Endothelial cell of umbilical vein (primary cell): ENCODE measurements at regions not wholly inside any gene's neighbourhood (a gene's known extent, or its start where the extent isn't known, plus 50 kb on each side); places are given as distances from the start of the nearest gene placed in this dataset.

Experiments used
- BruUV-seq: library from RNA; stranded (reverse); fragments of 400-500 nt; replicated peaks from 2 replicates; lab custom pipeline; 2021; lab: Mats Ljungman, UMichigan
- CTCF ChIA-PET: fragments of 300-600, 350-600 bp; sonication (Branson Sonifier 250); formaldehyde crosslinking; loops from one replicate; lab custom pipeline; 2021; ENCODE audit warnings: antibody characterized with exemption, inconsistent platforms; lab: Charles Lee
- POLR2A ChIA-PET: fragments of 300-600, 350-600 bp; sonication (Branson Sonifier 250); formaldehyde crosslinking; loops from one replicate; lab custom pipeline; 2021; ENCODE audit warnings: antibody characterized with exemption, inconsistent platforms; lab: Charles Lee
- DNase-seq: peaks from one replicate; pipeline ENCODE4 v3.0.0-alpha.2; 2011; ENCODE audit warnings: low read depth, low spot score
- FAIRE-seq: peaks from 2 replicates; lab custom pipeline; 2011; peaks lifted over from hg19 to GRCh38; lab: Jason Lieb, UNC
- H2AFZ ChIP-seq: 2 replicates; pipeline ENCODE4 v1.6.0; 2012; ENCODE audit warnings: low read depth, low read length, control low read depth, inconsistent platforms
- H3K27ac ChIP-seq: 2 replicates; pipeline ENCODE4 v1.5.1; 2011; ENCODE audit warnings: low read depth, mild to moderate bottlenecking, control low read depth, low read length, moderate library complexity; ENCODE audit not compliant: insufficient read depth
- H3K27me3 ChIP-seq, 2 experiments: 2 replicates each; pipeline versions ENCODE4 v1.6.0 to v1.6.1; 2011; ENCODE audit warnings: low read length in 2 of 2, mixed read lengths in 1 of 2; ENCODE audit not compliant: control insufficient read depth in 2 of 2, insufficient read depth in 2 of 2
- H3K36me3 ChIP-seq, 2 experiments: 2 replicates in 1 of 2; 3 replicates in 1 of 2; pipeline ENCODE4 v1.5.1; 2011; ENCODE audit warnings: low read length in 2 of 2, mild to moderate bottlenecking in 1 of 2, moderate library complexity in 1 of 2; ENCODE audit not compliant: control insufficient read depth in 2 of 2, insufficient read depth in 2 of 2; ENCODE audit errors: extremely low read depth in 1 of 2
- H3K4me1 ChIP-seq: 3 replicates; pipeline ENCODE4 v1.5.1; 2011; ENCODE audit warnings: mild to moderate bottlenecking, low read length; ENCODE audit not compliant: control insufficient read depth, insufficient read depth; ENCODE audit errors: extremely low read depth
- H3K4me2 ChIP-seq: 2 replicates; pipeline ENCODE4 v1.6.1; 2011; ENCODE audit warnings: low read length, control low read depth, mixed read lengths; ENCODE audit not compliant: insufficient read depth
- H3K4me3 ChIP-seq, 3 experiments: fragments of 200-600 bp in 1 of 3; sonication (generic), shearing (Covaris generic) in 1 of 3; replicated peaks in 1 of 3; 2 replicates each; pipeline ENCODE4 v1.5.1; 2011 to 2016; ENCODE audit warnings: control low read depth in 3 of 3, low read length in 3 of 3, mild to moderate bottlenecking in 2 of 3, inconsistent platforms in 1 of 3, low read depth in 1 of 3, moderate library complexity in 1 of 3; ENCODE audit not compliant: insufficient read depth in 1 of 3
- H3K79me2 ChIP-seq: 2 replicates; pipeline ENCODE4 v1.6.0; 2012; ENCODE audit warnings: low read length, inconsistent platforms; ENCODE audit not compliant: control insufficient read depth, insufficient read depth
- H3K9ac ChIP-seq: replicated peaks from 2 replicates; pipeline ENCODE3; 2011; ENCODE audit warnings: low read length, control low read depth; ENCODE audit not compliant: insufficient read depth; ENCODE audit errors: extremely low read depth
- H3K9me1 ChIP-seq: replicated peaks from 3 replicates; pipeline ENCODE4 v1.6.0; 2011; ENCODE audit warnings: mild to moderate bottlenecking, low read length; ENCODE audit not compliant: control insufficient read depth, insufficient read depth; ENCODE audit errors: extremely low read depth
- H3K9me3 ChIP-seq: replicated peaks from 2 replicates; pipeline ENCODE4 v1.5.1; 2012; ENCODE audit warnings: low read length, inconsistent platforms; ENCODE audit not compliant: control insufficient read depth, insufficient read depth
- H4K20me1 ChIP-seq: replicated peaks from 2 replicates; pipeline ENCODE3; 2011; ENCODE audit warnings: mild to moderate bottlenecking, low read length; ENCODE audit not compliant: control insufficient read depth, insufficient read depth; ENCODE audit errors: extremely low read depth
- EZH2 ChIP-seq: IDR thresholded peaks from 2 replicates; pipeline ENCODE4 v1.6.1; 2012; ENCODE audit warnings: borderline replicate concordance, low read depth, mild to moderate bottlenecking, moderate library complexity, low read length, inconsistent platforms; ENCODE audit not compliant: severe bottlenecking
- FOS ChIP-seq: IDR thresholded peaks from 2 replicates; pipeline ENCODE4 v1.6.1; 2011; ENCODE audit warnings: mild to moderate bottlenecking, low read length, moderate library complexity, borderline replicate concordance; ENCODE audit not compliant: insufficient read depth
- GATA2 ChIP-seq: IDR thresholded peaks from 2 replicates; pipeline ENCODE4 v1.7.0; 2011; ENCODE audit warnings: low read depth, mild to moderate bottlenecking, moderate library complexity, mixed read lengths, low read length; ENCODE audit not compliant: insufficient read length, insufficient read depth
- JUN ChIP-seq: IDR thresholded peaks from 2 replicates; pipeline ENCODE4 v1.6.1; 2011; ENCODE audit warnings: borderline replicate concordance, low read depth; ENCODE audit not compliant: insufficient read length, insufficient read depth
- MYC ChIP-seq: IDR thresholded peaks from one replicate; pipeline ENCODE4 v1.6.1; 2011; ENCODE audit warnings: mild to moderate bottlenecking, low read depth, low read length
- POLR2A ChIP-seq: IDR thresholded peaks from 2 replicates; pipeline ENCODE4 v1.6.1; 2012; ENCODE audit warnings: low read depth, mild to moderate bottlenecking, control low read depth, low read length
- POLR2AphosphoS5 ChIP-seq: IDR thresholded peaks from 2 replicates; pipeline ENCODE4 v1.6.1; 2012; ENCODE audit warnings: low read depth, mild to moderate bottlenecking, control low read depth, low read length, moderate library complexity; ENCODE audit not compliant: insufficient read depth
- dilution Hi-C: fragments of 300-500 bp; cut with MboI; formaldehyde crosslinking; loops from one replicate; pipeline ENCODE4 v1.15.0; 2019; ENCODE audit warnings: low sequenced_read_pairs; ENCODE audit not compliant: extremely low pct_ligation_motif_present
- intact Hi-C: fragments of 100-400 bp; cut with micrococcal nuclease; formaldehyde crosslinking; loops from one replicate; pipeline ENCODE4 v1.10.0; 2022
- TF ChIP-seq, protein P1 (sequence below): IDR thresholded peaks from 2 replicates; pipeline ENCODE4 v1.6.1; 2011; ENCODE audit not compliant: insufficient read depth, insufficient read length
- TF ChIP-seq, protein P2 (sequence below), 2 donors: IDR thresholded peaks; 1 replicate in 1 of 2; 2 replicates in 1 of 2; pipeline ENCODE4 v1.5.1; 2011; ENCODE audit warnings: low read length in 2 of 2, mild to moderate bottlenecking in 2 of 2, moderate library complexity in 2 of 2, control low read depth in 1 of 2, inconsistent platforms in 1 of 2, low read depth in 1 of 2; ENCODE audit not compliant: insufficient read depth in 1 of 2; ENCODE audit errors: extremely low read depth in 1 of 2

DNA sequence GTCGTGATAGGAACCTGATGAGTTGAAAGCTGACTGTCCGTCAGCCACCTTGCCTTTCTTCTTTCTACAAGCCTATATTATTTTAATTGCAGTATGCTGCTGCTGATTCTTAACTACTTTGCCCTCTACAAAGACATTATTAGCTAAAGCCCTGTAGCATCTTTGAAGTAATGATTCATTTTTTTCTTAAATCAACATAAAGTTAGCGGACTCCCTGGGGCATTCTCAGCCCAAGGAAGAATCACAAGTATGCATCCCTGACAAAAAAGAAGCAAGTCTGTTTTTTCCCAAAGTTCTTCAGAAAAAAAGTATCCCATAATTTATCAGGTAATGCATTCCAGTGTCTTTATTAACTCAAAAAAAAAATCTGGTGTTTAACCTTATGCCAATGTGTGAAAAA lies 69.5 kb upstream of the TAS2R1 start:
- intact Hi-C loops: no loop called here
- no peaks in the 10 kb centered on the region for H4K20me1 ChIP-seq
- no TSS peak for BruUV-seq
- H2AFZ ChIP-seq: no peak overlapping the region
- no peak for TF ChIP-seq POLR2A
- TF ChIP-seq POLR2AphosphoS5: no peak
- TF ChIP-seq, protein P1, sequence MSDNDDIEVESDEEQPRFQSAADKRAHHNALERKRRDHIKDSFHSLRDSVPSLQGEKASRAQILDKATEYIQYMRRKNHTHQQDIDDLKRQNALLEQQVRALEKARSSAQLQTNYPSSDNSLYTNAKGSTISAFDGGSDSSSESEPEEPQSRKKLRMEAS: no peak
- no peak for TF ChIP-seq GATA2
- TF ChIP-seq JUN: no peak
- no peak for TF ChIP-seq EZH2
- no peak for TF ChIP-seq MYC
- TF ChIP-seq FOS: no peak
- TF ChIP-seq, protein P2, sequence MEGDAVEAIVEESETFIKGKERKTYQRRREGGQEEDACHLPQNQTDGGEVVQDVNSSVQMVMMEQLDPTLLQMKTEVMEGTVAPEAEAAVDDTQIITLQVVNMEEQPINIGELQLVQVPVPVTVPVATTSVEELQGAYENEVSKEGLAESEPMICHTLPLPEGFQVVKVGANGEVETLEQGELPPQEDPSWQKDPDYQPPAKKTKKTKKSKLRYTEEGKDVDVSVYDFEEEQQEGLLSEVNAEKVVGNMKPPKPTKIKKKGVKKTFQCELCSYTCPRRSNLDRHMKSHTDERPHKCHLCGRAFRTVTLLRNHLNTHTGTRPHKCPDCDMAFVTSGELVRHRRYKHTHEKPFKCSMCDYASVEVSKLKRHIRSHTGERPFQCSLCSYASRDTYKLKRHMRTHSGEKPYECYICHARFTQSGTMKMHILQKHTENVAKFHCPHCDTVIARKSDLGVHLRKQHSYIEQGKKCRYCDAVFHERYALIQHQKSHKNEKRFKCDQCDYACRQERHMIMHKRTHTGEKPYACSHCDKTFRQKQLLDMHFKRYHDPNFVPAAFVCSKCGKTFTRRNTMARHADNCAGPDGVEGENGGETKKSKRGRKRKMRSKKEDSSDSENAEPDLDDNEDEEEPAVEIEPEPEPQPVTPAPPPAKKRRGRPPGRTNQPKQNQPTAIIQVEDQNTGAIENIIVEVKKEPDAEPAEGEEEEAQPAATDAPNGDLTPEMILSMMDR (IDR thresholded peaks at IDR 0.05; ENCODE audit: extremely low read depth in 1 of 2, insufficient read depth in 1 of 2, low read depth in 1 of 2, low read length in 2 of 2): no peak
- H3K9me3 ChIP-seq: peaks cover 5% of the 10 kb centered on the region
- CTCF ChIA-PET: no interaction called here
- no peaks in the 10 kb centered on the region for H3K9me1 ChIP-seq
- no peaks in the 10 kb centered on the region for H3K36me3 ChIP-seq
- H3K4me3 ChIP-seq: no peak overlapping the region
- no peak overlapping the region for H3K27ac ChIP-seq
- FAIRE-seq: no peak
- no peak overlapping the region for H3K4me2 ChIP-seq
- H3K27me3 ChIP-seq: no peaks in the 10 kb centered on the region
- dilution Hi-C loops: no loop called here
- H3K4me1 ChIP-seq: no peaks in the 10 kb centered on the region
- no peak overlapping the region for H3K9ac ChIP-seq
- DNase-seq: no peak
- POLR2A ChIA-PET: no interaction called here
- no peaks in the 10 kb centered on the region for H3K79me2 ChIP-seq
